K562 (cell line): ENCODE measurements at regions not wholly inside any gene's neighbourhood (a gene's known extent, or its start where the extent isn't known, plus 50 kb on each side); places are given as distances from the start of the nearest gene placed in this dataset.

ENCODE experiments used
- ATAC-seq: fragments of 200-7000 bp; cut with Tn5 transposase; 3 replicates; pipeline ENCODE4 v1.9.1; 2020; ENCODE audit warnings: moderate library complexity
- BruUV-seq: library from RNA; stranded (reverse); fragments of 400-500 nt; replicated peaks from 2 replicates; lab custom pipeline; 2021; lab: Mats Ljungman, UMichigan
- CTCF ChIA-PET: fragments of 300-600 bp; formaldehyde crosslinking; extraction: SDS; loops from one replicate; lab custom pipeline; 2021; ENCODE audit warnings: low intra/inter-chr PET ratio; lab: Yijun Ruan, JAX
- POLR2A ChIA-PET: fragments of 300-600, 350-650 bp; sonication (Branson Sonifier 250); formaldehyde crosslinking; extraction: SDS; loops from one replicate; lab custom pipeline; 2021; ENCODE audit warnings: antibody characterized with exemption, inconsistent platforms; lab: Yijun Ruan, JAX
- DNase-seq, 4 experiments: peaks; one replicate each; pipeline versions ENCODE4 v3.0.0 to v3.0.0-alpha.2; 2011 to 2018; ENCODE audit warnings: low spot score in 3 of 4, mixed read lengths in 3 of 4; ENCODE audit errors: extremely low read depth in 1 of 4
- FAIRE-seq: peaks from 2 replicates; lab custom pipeline; 2011; peaks lifted over from hg19 to GRCh38; lab: Jason Lieb, UNC
- H2AFZ ChIP-seq: 2 replicates; pipeline ENCODE4 v1.6.0; 2011; ENCODE audit warnings: low read depth, low read length, control low read depth, inconsistent platforms
- H3K27ac ChIP-seq: fragments of 200-600 bp; 3 replicates; pipeline ENCODE4 v1.8.0; 2011; ENCODE audit warnings: low read depth, mild to moderate bottlenecking, control low read depth, inconsistent platforms, low read length, moderate library complexity, mixed read lengths; ENCODE audit errors: extremely low read depth
- H3K27me3 ChIP-seq, 2 experiments: fragments of 300-600 bp in 1 of 2; 2 replicates in 1 of 2; 3 replicates in 1 of 2; pipeline versions ENCODE4 v1.6.0 to v1.8.0; 2011; ENCODE audit warnings: inconsistent platforms in 2 of 2, low read length in 2 of 2, mild to moderate bottlenecking in 1 of 2, mixed read lengths in 1 of 2, moderate library complexity in 1 of 2; ENCODE audit not compliant: control insufficient read depth in 2 of 2, insufficient read depth in 2 of 2
- H3K36me3 ChIP-seq: fragments of 300-600 bp; 3 replicates; pipeline ENCODE4 v1.8.0; 2011; ENCODE audit warnings: mild to moderate bottlenecking, low read length, inconsistent platforms; ENCODE audit not compliant: control insufficient read depth, insufficient read depth
- H3K4me1 ChIP-seq, 2 experiments: fragments of 200-600 bp in 1 of 2; replicated peaks in 1 of 2; 2 replicates in 1 of 2; 3 replicates in 1 of 2; pipeline versions ENCODE4 v1.5.1 to v1.8.0; 2011; ENCODE audit warnings: inconsistent platforms in 2 of 2, low read length in 2 of 2, mild to moderate bottlenecking in 1 of 2, mixed read lengths in 1 of 2, moderate library complexity in 1 of 2; ENCODE audit not compliant: control insufficient read depth in 2 of 2, insufficient read depth in 2 of 2
- H3K4me2 ChIP-seq: 2 replicates; pipeline ENCODE4 v1.6.1; 2011; ENCODE audit warnings: low read length, control low read depth, inconsistent platforms, mixed read lengths; ENCODE audit not compliant: insufficient read depth
- H3K4me3 ChIP-seq: fragments of 200-600 bp; sonication (generic), shearing (Covaris generic); 2 replicates; pipeline ENCODE4 v1.5.1; 2016; ENCODE audit warnings: control low read depth, inconsistent platforms
- H3K79me2 ChIP-seq: fragments of 200-600 bp; 3 replicates; pipeline ENCODE4 v1.8.0; 2011; ENCODE audit warnings: low read length, inconsistent platforms; ENCODE audit not compliant: control insufficient read depth, insufficient read depth
- H3K9ac ChIP-seq, 2 experiments: 2 replicates each; pipeline versions ENCODE4 v1.6.0 to v1.6.1; 2011; ENCODE audit warnings: low read depth in 2 of 2, low read length in 2 of 2, control low read depth in 1 of 2, inconsistent platforms in 1 of 2, mild to moderate bottlenecking in 1 of 2, mixed read lengths in 1 of 2; ENCODE audit not compliant: insufficient read depth in 1 of 2
- H3K9me1 ChIP-seq: one replicate; pipeline ENCODE4 v1.6.0; 2011; ENCODE audit warnings: inconsistent platforms, mild to moderate bottlenecking, low read length, moderate library complexity; ENCODE audit not compliant: control insufficient read depth, insufficient read depth
- H3K9me3 ChIP-seq: replicated peaks from 2 replicates; pipeline ENCODE4 v1.5.1; 2011; ENCODE audit warnings: low read depth, low read length, inconsistent platforms; ENCODE audit not compliant: control insufficient read depth, insufficient read depth
- H4K20me1 ChIP-seq: replicated peaks from 2 replicates; pipeline ENCODE4 v1.6.1; 2011; ENCODE audit warnings: low read length, inconsistent platforms, mixed read lengths; ENCODE audit not compliant: control insufficient read depth, insufficient read depth
- AFF4 ChIP-seq: sonication (generic); formaldehyde crosslinking; IDR thresholded peaks from 2 replicates; pipeline ENCODE4 v1.8.0; 2023; ENCODE audit warnings: mild to moderate bottlenecking, missing genetic modification reagents
- BHLHE40 ChIP-seq: IDR thresholded peaks from 2 replicates; pipeline ENCODE4 v1.6.1; 2011; ENCODE audit warnings: low read length, improper control_type of control experiment
- DEAF1 ChIP-seq: fragments of 450-650 bp; formaldehyde crosslinking; IDR thresholded peaks from 2 replicates; pipeline ENCODE4 v1.4.0; 2020; ENCODE audit warnings: mild to moderate bottlenecking, moderate library complexity
- RBFOX2 ChIP-seq: fragments of 200-400 bp; formaldehyde crosslinking; IDR thresholded peaks from 2 replicates; pipeline ENCODE4 v1.6.1; 2017; ENCODE audit warnings: low read depth, mild to moderate bottlenecking, low read length, moderate library complexity
- SAFB ChIP-seq: fragments of 200-400 bp; formaldehyde crosslinking; IDR thresholded peaks from 2 replicates; pipeline ENCODE4 v1.6.1; 2017; ENCODE audit warnings: low read depth, low read length, borderline replicate concordance
- WGBS: fragments of 100-300 bp; shearing (Covaris generic); methylation state at CpG from one replicate; pipeline ENCODE4 v1.1.6; 2016; ENCODE audit warnings: low coverage, mixed read lengths; ENCODE audit not compliant: insufficient coverage; ENCODE audit errors: missing lambda C conversion rate; 5-methylcytosine and 5-hydroxymethylcytosine counted together
- in situ Hi-C: fragments of 300-500 bp; cut with MboI; formaldehyde crosslinking; loops from 4 replicates; pipeline ENCODE4 v1.15.0; 2018; ENCODE audit warnings: inconsistent platforms, mixed read lengths
- intact Hi-C: fragments of 100-400 bp; cut with micrococcal nuclease; formaldehyde crosslinking; loops from 2 replicates; pipeline ENCODE4 v1.14.2; 2022

- no peak overlapping the region for H3K9ac ChIP-seq
- no peaks in the 10 kb centered on the region for H3K9me1 ChIP-seq
- no peak overlapping the region for H3K27ac ChIP-seq
- TF ChIP-seq DEAF1 (CRISPR knock-in tag) (no peak), AFF4 (CRISPR knock-in tag) (no peak), RBFOX2 (no peak), SAFB (no peak), BHLHE40 (no peak)
- POLR2A ChIA-PET, result no interaction called here
- no peaks in the 10 kb centered on the region for H3K27me3 ChIP-seq
- H4K20me1 ChIP-seq, result no peaks in the 10 kb centered on the region
- no TSS peak for BruUV-seq
- intact Hi-C loops, result no loop called here
- no peaks in the 10 kb centered on the region for H3K79me2 ChIP-seq
- DNase-seq (no peak), FAIRE-seq (no peak), ATAC-seq (no peak)
- WGBS, result 0% methylated on average over 2 of the region's 2 CpGs
- no peak overlapping the region for H2AFZ ChIP-seq
- no peak overlapping the region for H3K4me3 ChIP-seq
- CTCF ChIA-PET, result no interaction called here
- H3K4me1 ChIP-seq, result no peaks in the 10 kb centered on the region
- H3K4me2 ChIP-seq, result no peak overlapping the region
- H3K9me3 ChIP-seq, result no peaks in the 10 kb centered on the region
- in situ Hi-C loops, result no loop called here
- no peaks in the 10 kb centered on the region for H3K36me3 ChIP-seq
Observed at GRCh38 chr3:106397006-106397405, 528.2 kb upstream of the CBLB start.
